K562 (cell line): ENCODE measurements at regions not wholly inside any gene's neighbourhood (a gene's known extent, or its start where the extent isn't known, plus 50 kb on each side); places are given as distances from the start of the nearest gene placed in this dataset.

Experiments
- ATAC-seq: fragments of 200-7000 bp; cut with Tn5 transposase; 3 replicates; pipeline ENCODE4 v1.9.1; 2020; ENCODE audit warnings: moderate library complexity
- BruUV-seq: library from RNA; stranded (reverse); fragments of 400-500 nt; replicated peaks from 2 replicates; lab custom pipeline; 2021; lab: Mats Ljungman, UMichigan
- CTCF ChIA-PET: fragments of 300-600 bp; formaldehyde crosslinking; extraction: SDS; loops from one replicate; lab custom pipeline; 2021; ENCODE audit warnings: low intra/inter-chr PET ratio; lab: Yijun Ruan, JAX
- POLR2A ChIA-PET: fragments of 300-600, 350-650 bp; sonication (Branson Sonifier 250); formaldehyde crosslinking; extraction: SDS; loops from one replicate; lab custom pipeline; 2021; ENCODE audit warnings: antibody characterized with exemption, inconsistent platforms; lab: Yijun Ruan, JAX
- DNase-seq, 4 experiments: peaks; one replicate each; pipeline versions ENCODE4 v3.0.0 to v3.0.0-alpha.2; 2011 to 2018; ENCODE audit warnings: low spot score in 3 of 4, mixed read lengths in 3 of 4; ENCODE audit errors: extremely low read depth in 1 of 4
- FAIRE-seq: peaks from 2 replicates; lab custom pipeline; 2011; peaks lifted over from hg19 to GRCh38; lab: Jason Lieb, UNC
- H2AFZ ChIP-seq: 2 replicates; pipeline ENCODE4 v1.6.0; 2011; ENCODE audit warnings: low read depth, low read length, control low read depth, inconsistent platforms
- H3K27ac ChIP-seq: fragments of 200-600 bp; 3 replicates; pipeline ENCODE4 v1.8.0; 2011; ENCODE audit warnings: low read depth, mild to moderate bottlenecking, control low read depth, inconsistent platforms, low read length, moderate library complexity, mixed read lengths; ENCODE audit errors: extremely low read depth
- H3K27me3 ChIP-seq, 2 experiments: fragments of 300-600 bp in 1 of 2; 2 replicates in 1 of 2; 3 replicates in 1 of 2; pipeline versions ENCODE4 v1.6.0 to v1.8.0; 2011; ENCODE audit warnings: inconsistent platforms in 2 of 2, low read length in 2 of 2, mild to moderate bottlenecking in 1 of 2, mixed read lengths in 1 of 2, moderate library complexity in 1 of 2; ENCODE audit not compliant: control insufficient read depth in 2 of 2, insufficient read depth in 2 of 2
- H3K36me3 ChIP-seq: fragments of 300-600 bp; 3 replicates; pipeline ENCODE4 v1.8.0; 2011; ENCODE audit warnings: mild to moderate bottlenecking, low read length, inconsistent platforms; ENCODE audit not compliant: control insufficient read depth, insufficient read depth
- H3K4me1 ChIP-seq, 2 experiments: fragments of 200-600 bp in 1 of 2; replicated peaks in 1 of 2; 2 replicates in 1 of 2; 3 replicates in 1 of 2; pipeline versions ENCODE4 v1.5.1 to v1.8.0; 2011; ENCODE audit warnings: inconsistent platforms in 2 of 2, low read length in 2 of 2, mild to moderate bottlenecking in 1 of 2, mixed read lengths in 1 of 2, moderate library complexity in 1 of 2; ENCODE audit not compliant: control insufficient read depth in 2 of 2, insufficient read depth in 2 of 2
- H3K4me2 ChIP-seq: 2 replicates; pipeline ENCODE4 v1.6.1; 2011; ENCODE audit warnings: low read length, control low read depth, inconsistent platforms, mixed read lengths; ENCODE audit not compliant: insufficient read depth
- H3K4me3 ChIP-seq: fragments of 200-600 bp; sonication (generic), shearing (Covaris generic); 2 replicates; pipeline ENCODE4 v1.5.1; 2016; ENCODE audit warnings: control low read depth, inconsistent platforms
- H3K79me2 ChIP-seq: fragments of 200-600 bp; 3 replicates; pipeline ENCODE4 v1.8.0; 2011; ENCODE audit warnings: low read length, inconsistent platforms; ENCODE audit not compliant: control insufficient read depth, insufficient read depth
- H3K9ac ChIP-seq, 2 experiments: 2 replicates each; pipeline versions ENCODE4 v1.6.0 to v1.6.1; 2011; ENCODE audit warnings: low read depth in 2 of 2, low read length in 2 of 2, control low read depth in 1 of 2, inconsistent platforms in 1 of 2, mild to moderate bottlenecking in 1 of 2, mixed read lengths in 1 of 2; ENCODE audit not compliant: insufficient read depth in 1 of 2
- H3K9me1 ChIP-seq: one replicate; pipeline ENCODE4 v1.6.0; 2011; ENCODE audit warnings: inconsistent platforms, mild to moderate bottlenecking, low read length, moderate library complexity; ENCODE audit not compliant: control insufficient read depth, insufficient read depth
- H3K9me3 ChIP-seq: replicated peaks from 2 replicates; pipeline ENCODE4 v1.5.1; 2011; ENCODE audit warnings: low read depth, low read length, inconsistent platforms; ENCODE audit not compliant: control insufficient read depth, insufficient read depth
- H4K20me1 ChIP-seq: replicated peaks from 2 replicates; pipeline ENCODE4 v1.6.1; 2011; ENCODE audit warnings: low read length, inconsistent platforms, mixed read lengths; ENCODE audit not compliant: control insufficient read depth, insufficient read depth
- CEBPG ChIP-seq, 3 experiments: fragments of 200-800 bp in 1 of 3; sonication (Bioruptor generic) in 1 of 3; sonication (generic) in 1 of 3; formaldehyde crosslinking in 1 of 3; IDR thresholded peaks in 2 of 3; conservative IDR thresholded peaks in 1 of 3; 2 replicates each; pipeline versions ENCODE4 v1.6.1 to v1.8.0; 2016 to 2022; ENCODE audit warnings: missing compliant biosample characterization in 2 of 3, missing genetic modification characterization in 2 of 3, mild to moderate bottlenecking in 1 of 3, missing genetic modification reagents in 1 of 3
- CHD1 ChIP-seq: fragments of 200-600 bp; sonication (generic); IDR thresholded peaks from one replicate; pipeline ENCODE4 v1.6.1; 2012; ENCODE audit warnings: mild to moderate bottlenecking, moderate library complexity, low read length, inconsistent platforms
- ETV1 ChIP-seq: fragments of 450-650 bp; conservative IDR thresholded peaks from 2 replicates; pipeline ENCODE4 v1.6.1; 2016; ENCODE audit warnings: missing genetic modification characterization, control low read depth, low read depth, missing compliant biosample characterization
- IFI16 ChIP-seq: fragments of 250-450 bp; sonication (Bioruptor Pico); IDR thresholded peaks from 2 replicates; pipeline ENCODE4 v2.1.2; 2022; ENCODE audit warnings: mild to moderate bottlenecking, inconsistent platforms
- THAP7 ChIP-seq: fragments of 250-450 bp; sonication (Bioruptor Pico); IDR thresholded peaks from 2 replicates; pipeline ENCODE4 v1.5.0; 2021
- ZNF431 ChIP-seq: sonication (generic); formaldehyde crosslinking; IDR thresholded peaks from 2 replicates; pipeline ENCODE4 v1.8.0; 2022; ENCODE audit warnings: mild to moderate bottlenecking, missing genetic modification reagents
- WGBS: fragments of 100-300 bp; shearing (Covaris generic); methylation state at CpG from one replicate; pipeline ENCODE4 v1.1.6; 2016; ENCODE audit warnings: low coverage, mixed read lengths; ENCODE audit not compliant: insufficient coverage; ENCODE audit errors: missing lambda C conversion rate; 5-methylcytosine and 5-hydroxymethylcytosine counted together
- in situ Hi-C: fragments of 300-500 bp; cut with MboI; formaldehyde crosslinking; loops from 4 replicates; pipeline ENCODE4 v1.15.0; 2018; ENCODE audit warnings: inconsistent platforms, mixed read lengths
- intact Hi-C: fragments of 100-400 bp; cut with micrococcal nuclease; formaldehyde crosslinking; loops from 2 replicates; pipeline ENCODE4 v1.14.2; 2022
- TF ChIP-seq, protein P1 (sequence below): fragments of 450-650 bp; IDR thresholded peaks from 2 replicates; pipeline ENCODE4 v1.6.1; 2016; ENCODE audit warnings: mild to moderate bottlenecking

- no peak for TF ChIP-seq ETV1 (tag)
- TF ChIP-seq ZNF431 (CRISPR knock-in tag): no peak
- TF ChIP-seq CEBPG (CRISPR knock-in tag; IDR thresholded peaks at IDR 0.05): no peak
- no peak for TF ChIP-seq CEBPG (tag; conservative IDR thresholded peaks at IDR 0.05 in 1 of 2, IDR thresholded peaks at IDR 0.05 in 1 of 2)
- TF ChIP-seq, protein P1, sequence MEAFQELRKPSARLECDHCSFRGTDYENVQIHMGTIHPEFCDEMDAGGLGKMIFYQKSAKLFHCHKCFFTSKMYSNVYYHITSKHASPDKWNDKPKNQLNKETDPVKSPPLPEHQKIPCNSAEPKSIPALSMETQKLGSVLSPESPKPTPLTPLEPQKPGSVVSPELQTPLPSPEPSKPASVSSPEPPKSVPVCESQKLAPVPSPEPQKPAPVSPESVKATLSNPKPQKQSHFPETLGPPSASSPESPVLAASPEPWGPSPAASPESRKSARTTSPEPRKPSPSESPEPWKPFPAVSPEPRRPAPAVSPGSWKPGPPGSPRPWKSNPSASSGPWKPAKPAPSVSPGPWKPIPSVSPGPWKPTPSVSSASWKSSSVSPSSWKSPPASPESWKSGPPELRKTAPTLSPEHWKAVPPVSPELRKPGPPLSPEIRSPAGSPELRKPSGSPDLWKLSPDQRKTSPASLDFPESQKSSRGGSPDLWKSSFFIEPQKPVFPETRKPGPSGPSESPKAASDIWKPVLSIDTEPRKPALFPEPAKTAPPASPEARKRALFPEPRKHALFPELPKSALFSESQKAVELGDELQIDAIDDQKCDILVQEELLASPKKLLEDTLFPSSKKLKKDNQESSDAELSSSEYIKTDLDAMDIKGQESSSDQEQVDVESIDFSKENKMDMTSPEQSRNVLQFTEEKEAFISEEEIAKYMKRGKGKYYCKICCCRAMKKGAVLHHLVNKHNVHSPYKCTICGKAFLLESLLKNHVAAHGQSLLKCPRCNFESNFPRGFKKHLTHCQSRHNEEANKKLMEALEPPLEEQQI: no peak
- no peak for TF ChIP-seq THAP7 (CRISPR knock-in tag)
- TF ChIP-seq IFI16 (CRISPR knock-in tag): no peak
These were observed 191.5 kb downstream of the RAD51AP2 start (continued) for GRCh38 chr2:17326717-17327116.

DNA sequence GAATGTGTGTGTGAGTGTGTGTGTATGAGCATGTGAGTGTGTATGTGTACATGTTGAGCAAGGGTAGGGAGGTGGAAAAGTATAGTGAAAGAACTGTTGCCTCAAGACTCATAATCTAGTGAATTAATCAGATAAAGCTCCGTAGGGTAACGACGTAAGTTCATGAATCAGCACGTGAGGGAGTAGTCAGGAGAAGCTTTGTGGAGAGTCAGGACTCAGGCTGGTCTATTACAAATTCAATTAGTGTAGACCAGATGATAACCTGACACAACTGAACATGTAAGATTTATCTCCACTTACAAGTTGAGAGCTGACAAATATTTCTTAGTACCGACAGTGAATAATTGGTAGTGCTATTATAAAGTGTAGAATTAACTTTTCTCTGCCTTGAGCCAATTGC is 194.5 kb downstream of the RAD51AP2 start:
- H3K36me3 ChIP-seq: no peaks in the 10 kb centered on the region
- 3% methylated on average over 5 of the region's 5 CpGs for WGBS
- intact Hi-C loops (no loop called here), in situ Hi-C loops (loop anchor here (25.0 kb wide), 1 partner anchor 711 kb away; no protein-coding TSS in a partner anchor)
- H3K4me2 ChIP-seq: no peak overlapping the region
- H2AFZ ChIP-seq: no peak overlapping the region
- BruUV-seq: no TSS peak
- POLR2A ChIA-PET: interaction anchor here (0.7 kb wide), 1 partner anchor 222 kb away, joined by 3 read pairs; no protein-coding TSS in a partner anchor
- H3K9me1 ChIP-seq: no peaks in the 10 kb centered on the region
- no peak overlapping the region for H3K27ac ChIP-seq
- no peak overlapping the region for H3K4me3 ChIP-seq
- no peaks in the 10 kb centered on the region for H3K9me3 ChIP-seq
- no peaks in the 10 kb centered on the region for H3K4me1 ChIP-seq
- no peak for DNase-seq
- no peaks in the 10 kb centered on the region for H3K79me2 ChIP-seq
- no peak for TF ChIP-seq CHD1
- H3K27me3 ChIP-seq: no peaks in the 10 kb centered on the region
- H4K20me1 ChIP-seq: no peaks in the 10 kb centered on the region
- no peak for ATAC-seq
- FAIRE-seq: no peak
- CTCF ChIA-PET: no interaction called here
- H3K9ac ChIP-seq: no peak overlapping the region
